ENCODE measurements at regions not wholly inside any gene's neighbourhood (a gene's known extent, or its start where the extent isn't known, plus 50 kb on each side); places are given as distances from the start of the nearest gene placed in this dataset.

GRCh38 chr4:162237676-162238075 is 73.9 kb upstream of the FSTL5 start:
- DNase-seq (ENCODE audit: low read depth, low spot score): no peak
- Histone ChIP-seq H3K9ac (ENCODE audit: insufficient read length) (no peak overlapping the region), H3K27ac (no peak overlapping the region), H3K9me3 (ENCODE audit: low read depth, low read length) (no peaks in the 10 kb centered on the region), H3K36me3 (ENCODE audit: insufficient read depth, low read length) (no peaks in the 10 kb centered on the region), H3K4me3 (no peak overlapping the region)
- TF ChIP-seq EZH2 (IDR thresholded peaks at IDR 0.05): no peak
- TF ChIP-seq POLR2AphosphoS5 (IDR thresholded peaks at IDR 0.05; ENCODE audit: borderline replicate concordance, low read depth, low read length): no peak

GRCh38 chr4:162234595-162234994 is 70.8 kb upstream of the FSTL5 start:
- no peaks in the 10 kb centered on the region for H3K36me3 ChIP-seq (ENCODE audit: insufficient read depth, low read length)
- no peaks in the 10 kb centered on the region for H3K9me3 ChIP-seq (ENCODE audit: low read depth, low read length)
- TF ChIP-seq EZH2 (IDR thresholded peaks at IDR 0.05) (no peak), POLR2AphosphoS5 (IDR thresholded peaks at IDR 0.05; ENCODE audit: borderline replicate concordance, low read depth, low read length) (no peak), FOXP2 (optimal IDR thresholded peaks at IDR 0.05; ENCODE audit: control extremely low read depth, extremely low read length, insufficient read depth) (no peak)
- no peak overlapping the region for H3K27ac ChIP-seq
- DNase-seq (ENCODE audit: low read depth, low spot score): no peak
- no peak overlapping the region for H3K9ac ChIP-seq (ENCODE audit: insufficient read length)
- no peak overlapping the region for H3K4me3 ChIP-seq

GRCh38 chr4:162232349-162232748 is 68.5 kb upstream of the FSTL5 start:
- DNase-seq (ENCODE audit: low read depth, low spot score): no peak
- no peak overlapping the region for H3K9ac ChIP-seq (ENCODE audit: insufficient read length)
- no peak overlapping the region for H3K27ac ChIP-seq
- no peak for TF ChIP-seq EZH2 (IDR thresholded peaks at IDR 0.05)
- TF ChIP-seq FOXP2 (optimal IDR thresholded peaks at IDR 0.05; ENCODE audit: control extremely low read depth, extremely low read length, insufficient read depth): no peak
- no peak for TF ChIP-seq POLR2AphosphoS5 (IDR thresholded peaks at IDR 0.05; ENCODE audit: borderline replicate concordance, low read depth, low read length)
- H3K4me3 ChIP-seq: no peak overlapping the region
- no peaks in the 10 kb centered on the region for H3K36me3 ChIP-seq (ENCODE audit: insufficient read depth, low read length)
- no peaks in the 10 kb centered on the region for H3K9me3 ChIP-seq (ENCODE audit: low read depth, low read length)

GRCh38 chr4:162229670-162230069 is 65.9 kb upstream of the FSTL5 start:
- H3K9me3 ChIP-seq (ENCODE audit: low read depth, low read length): no peaks in the 10 kb centered on the region
- no peak overlapping the region for H3K9ac ChIP-seq (ENCODE audit: insufficient read length)
- no peak overlapping the region for H3K27ac ChIP-seq
- no peak overlapping the region for H3K4me3 ChIP-seq
- no peak for TF ChIP-seq POLR2AphosphoS5 (IDR thresholded peaks at IDR 0.05; ENCODE audit: borderline replicate concordance, low read depth, low read length)
- DNase-seq (ENCODE audit: low read depth, low spot score): no peak
- H3K36me3 ChIP-seq (ENCODE audit: insufficient read depth, low read length): no peaks in the 10 kb centered on the region

GRCh38 chr4:162221148-162221547 is 57.3 kb upstream of the FSTL5 start:
- H3K9ac ChIP-seq (ENCODE audit: insufficient read length): no peak overlapping the region
- TF ChIP-seq FOXP2 (optimal IDR thresholded peaks at IDR 0.05; ENCODE audit: control extremely low read depth, extremely low read length, insufficient read depth): no peak
- no peak overlapping the region for H3K27ac ChIP-seq
- H3K4me3 ChIP-seq: no peak overlapping the region
- DNase-seq (ENCODE audit: low read depth, low spot score): no peak
- H3K9me3 ChIP-seq (ENCODE audit: low read depth, low read length): no peaks in the 10 kb centered on the region
- H3K36me3 ChIP-seq (ENCODE audit: insufficient read depth, low read length): no peaks in the 10 kb centered on the region

Data from SK-N-MC (cell line).